ENCODE measurements at regions not wholly inside any gene's neighbourhood (a gene's known extent, or its start where the extent isn't known, plus 50 kb on each side); places are given as distances from the start of the nearest gene placed in this dataset.
"Not testable (repeated sequence)": the region's sequence is repeated elsewhere in the genome, so short reads cannot be mapped to it uniquely, and the experiment has no call there.

- Mint-ChIP-seq H3K36me3 (ENCODE audit: low read depth) (no peaks in the 10 kb centered on the region), H3K9me3 (no peaks in the 10 kb centered on the region), H3K27ac (no peak overlapping the region), H3K4me1 (ENCODE audit: low read depth) (peaks cover 36% of the 10 kb centered on the region), H3K27me3 (peaks cover 3% of the 10 kb centered on the region), H3K4me3 (no peak overlapping the region)
These were observed 170.8 kb downstream of the S1PR1 start for GRCh38 chr1:101407505-101408211.

- no peaks in the 10 kb centered on the region for H3K36me3 Mint-ChIP-seq (ENCODE audit: low read depth)
- no peak overlapping the region for H3K4me3 Mint-ChIP-seq
These were observed 171.6 kb downstream of the S1PR1 start for GRCh38 chr1:101408212-101409042.

DNA sequence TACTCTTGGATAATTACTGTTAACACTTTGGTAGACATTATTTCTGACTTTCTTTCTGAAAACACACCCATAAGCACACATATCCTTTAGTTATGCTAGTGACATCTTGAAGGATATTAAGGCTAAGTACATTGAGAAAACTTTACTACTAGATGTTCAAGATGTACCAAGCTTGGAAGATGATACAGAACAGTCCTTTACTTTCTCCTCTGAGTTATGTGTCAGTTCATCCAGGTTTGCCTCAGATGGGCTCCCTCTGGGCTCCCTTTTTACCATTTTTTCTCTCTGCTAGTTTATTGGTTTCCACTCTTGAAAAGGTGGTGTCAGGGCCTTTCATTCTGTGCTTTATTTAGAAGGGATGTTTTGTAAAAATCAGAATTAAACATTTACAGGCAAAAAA, 172.3 kb downstream of the S1PR1 start:
- H3K27ac Mint-ChIP-seq, result no peak overlapping the region
- no peaks in the 10 kb centered on the region for H3K9me3 Mint-ChIP-seq
- H3K27me3 Mint-ChIP-seq, result peaks cover 3% of the 10 kb centered on the region
- H3K36me3 Mint-ChIP-seq (ENCODE audit: low read depth), result no peaks in the 10 kb centered on the region
- peaks cover 36% of the 10 kb centered on the region for H3K4me1 Mint-ChIP-seq (ENCODE audit: low read depth)
- no peak overlapping the region for H3K4me3 Mint-ChIP-seq

More at GRCh38 chr1:101408212-101409042, 171.6 kb downstream of the S1PR1 start:
- Mint-ChIP-seq H3K27ac (no peak overlapping the region), H3K27me3 (peaks cover 5% of the 10 kb centered on the region), H3K4me1 (ENCODE audit: low read depth) (peaks cover 36% of the 10 kb centered on the region), H3K9me3 (no peaks in the 10 kb centered on the region)

GRCh38 chr1:101410048-101410878, 173.4 kb downstream of the S1PR1 start:
- Mint-ChIP-seq H3K27me3 (peaks cover 3% of the 10 kb centered on the region), H3K4me1 (ENCODE audit: low read depth) (peaks cover 36% of the 10 kb centered on the region), H3K9me3 (no peaks in the 10 kb centered on the region), H3K36me3 (ENCODE audit: low read depth) (no peaks in the 10 kb centered on the region), H3K27ac (peak overlapping the region; percentile 78), H3K4me3 (peak overlapping the region; percentile 15)

- Mint-ChIP-seq H3K27me3 (no peaks in the 10 kb centered on the region), H3K27ac (no peak overlapping the region), H3K4me1 (ENCODE audit: low read depth) (no peaks in the 10 kb centered on the region), H3K4me3 (no peak overlapping the region), H3K9me3 (peaks cover 3% of the 10 kb centered on the region), H3K36me3 (ENCODE audit: low read depth) (no peaks in the 10 kb centered on the region)
These were observed 183.6 kb downstream of the S1PR1 start for GRCh38 chr1:101420406-101420805.

DNA sequence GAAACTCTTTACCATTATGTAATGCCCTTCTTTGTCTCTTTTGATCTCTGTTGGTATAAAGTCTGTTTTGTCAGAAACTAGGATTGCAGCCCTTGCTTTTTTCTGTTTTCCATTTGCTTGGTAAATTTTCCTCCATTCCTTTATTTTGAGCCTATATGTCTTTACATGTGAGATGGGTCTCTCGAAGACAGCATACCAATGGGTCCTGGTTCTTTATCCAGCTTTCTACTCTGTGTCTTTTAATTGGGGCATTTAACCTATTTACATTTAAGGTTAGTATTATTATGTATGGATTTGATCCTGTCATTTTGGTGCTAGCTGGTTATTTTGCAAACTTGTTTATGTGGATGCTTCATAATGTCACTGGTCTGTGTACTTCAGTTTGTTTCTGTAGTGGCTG, 191.3 kb downstream of the S1PR1 start:
- not testable (repeated sequence) for H3K9me3 Mint-ChIP-seq; H3K27ac Mint-ChIP-seq; H3K27me3 Mint-ChIP-seq; H3K36me3 Mint-ChIP-seq (ENCODE audit: low read depth); H3K4me3 Mint-ChIP-seq; H3K4me1 Mint-ChIP-seq (ENCODE audit: low read depth)

DNA sequence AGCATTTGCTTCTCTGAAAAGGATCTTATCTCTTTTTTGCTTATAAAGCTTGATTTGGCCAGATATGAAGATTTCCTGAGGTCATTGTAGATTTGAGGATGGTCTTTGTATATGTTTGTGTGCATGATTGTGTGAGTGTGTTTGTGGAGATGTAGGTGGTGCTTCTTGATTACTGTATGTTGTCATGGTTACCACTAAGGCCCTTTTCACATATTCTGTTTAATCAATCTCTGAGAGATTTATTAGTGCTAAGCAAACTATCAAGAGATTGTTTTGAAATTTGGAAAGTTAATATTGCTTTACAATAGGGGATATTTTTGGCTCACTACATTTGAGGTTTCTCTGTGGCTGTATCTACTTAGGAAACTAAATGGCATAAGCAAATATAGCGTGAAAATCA, 191.7 kb downstream of the S1PR1 start:
- Mint-ChIP-seq H3K27me3 (peaks cover 3% of the 10 kb centered on the region), H3K9me3 (peaks cover 7% of the 10 kb centered on the region), H3K4me1 (ENCODE audit: low read depth) (no peaks in the 10 kb centered on the region), H3K4me3 (no peak overlapping the region), H3K36me3 (ENCODE audit: low read depth) (no peaks in the 10 kb centered on the region), H3K27ac (no peak overlapping the region)

DNA sequence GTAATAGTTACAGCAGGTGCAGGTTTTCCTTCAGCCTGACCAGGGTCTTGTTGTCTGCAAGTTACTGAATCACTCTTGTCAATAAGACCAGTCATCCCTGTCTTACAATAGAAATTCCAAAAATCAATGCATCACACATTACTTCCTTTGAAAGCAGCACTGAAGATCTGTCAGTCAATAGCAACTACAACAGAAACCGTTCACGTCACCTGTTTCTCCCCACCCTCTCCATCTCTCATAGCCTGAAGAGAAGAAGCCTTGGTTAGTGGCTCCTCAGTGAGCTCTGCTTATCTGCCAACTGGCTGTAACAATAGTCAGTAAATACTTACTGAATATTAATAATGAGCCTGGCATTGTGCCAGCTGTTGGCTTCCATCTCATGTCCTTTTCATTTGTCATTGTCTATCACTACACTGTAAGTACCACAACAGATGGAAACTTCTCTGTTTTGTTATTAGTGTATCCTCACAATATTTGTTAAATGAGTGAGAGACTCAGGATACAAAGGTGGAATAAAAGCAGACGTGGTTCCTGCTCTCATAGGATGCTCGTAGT, 195.2 kb downstream of the S1PR1 start:
- Mint-ChIP-seq H3K36me3 (ENCODE audit: low read depth) (no peaks in the 10 kb centered on the region), H3K27me3 (peaks cover 3% of the 10 kb centered on the region), H3K9me3 (peaks cover 4% of the 10 kb centered on the region), H3K4me3 (no peak overlapping the region), H3K4me1 (ENCODE audit: low read depth) (peaks cover 13% of the 10 kb centered on the region), H3K27ac (no peak overlapping the region)

DNA sequence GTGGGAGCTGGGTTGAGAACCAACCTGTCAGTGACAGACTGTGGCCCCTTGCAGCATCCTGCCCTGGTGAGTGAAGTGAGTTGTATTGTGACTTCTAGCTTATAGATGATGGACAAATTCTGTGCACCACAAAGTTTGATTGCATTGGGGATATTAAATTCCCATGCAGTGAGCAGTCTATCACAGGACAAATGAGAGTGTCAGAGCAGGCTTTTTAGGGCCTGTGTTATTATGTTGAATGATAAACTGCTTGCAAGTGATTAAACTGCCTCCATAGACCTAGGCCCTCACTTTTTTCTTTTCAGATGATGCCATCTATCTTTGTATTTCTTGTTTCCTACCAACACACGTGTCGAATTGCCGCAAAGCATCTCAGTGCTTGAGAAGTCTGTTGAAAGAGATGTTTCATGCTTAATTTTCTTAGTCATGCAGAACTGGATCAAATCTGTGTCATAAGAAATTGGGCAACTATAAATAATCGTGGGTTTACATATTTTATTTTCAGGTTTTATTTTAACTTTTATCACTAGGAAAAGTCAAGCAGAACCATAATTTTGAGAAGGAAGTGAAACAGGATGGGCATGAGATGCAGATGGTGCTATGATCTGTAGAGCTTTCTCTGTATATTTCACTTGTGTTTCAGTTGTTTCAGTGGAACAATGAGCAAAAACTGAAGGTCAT, 199.2 kb downstream of the S1PR1 start:
- peaks cover 18% of the 10 kb centered on the region for H3K27me3 Mint-ChIP-seq
- H3K9me3 Mint-ChIP-seq, result no peaks in the 10 kb centered on the region
- H3K4me1 Mint-ChIP-seq (ENCODE audit: low read depth), result peaks cover 13% of the 10 kb centered on the region
- H3K4me3 Mint-ChIP-seq, result no peak overlapping the region
- H3K36me3 Mint-ChIP-seq (ENCODE audit: low read depth), result no peaks in the 10 kb centered on the region
- no peak overlapping the region for H3K27ac Mint-ChIP-seq

- H3K4me1 Mint-ChIP-seq (ENCODE audit: low read depth), result peaks cover 13% of the 10 kb centered on the region
- no peaks in the 10 kb centered on the region for H3K9me3 Mint-ChIP-seq
- H3K27me3 Mint-ChIP-seq, result peaks cover 15% of the 10 kb centered on the region
- no peaks in the 10 kb centered on the region for H3K36me3 Mint-ChIP-seq (ENCODE audit: low read depth)
- no peak overlapping the region for H3K4me3 Mint-ChIP-seq
- H3K27ac Mint-ChIP-seq, result no peak overlapping the region
These were observed 201.0 kb downstream of the S1PR1 start for GRCh38 chr1:101437800-101438199.

DNA sequence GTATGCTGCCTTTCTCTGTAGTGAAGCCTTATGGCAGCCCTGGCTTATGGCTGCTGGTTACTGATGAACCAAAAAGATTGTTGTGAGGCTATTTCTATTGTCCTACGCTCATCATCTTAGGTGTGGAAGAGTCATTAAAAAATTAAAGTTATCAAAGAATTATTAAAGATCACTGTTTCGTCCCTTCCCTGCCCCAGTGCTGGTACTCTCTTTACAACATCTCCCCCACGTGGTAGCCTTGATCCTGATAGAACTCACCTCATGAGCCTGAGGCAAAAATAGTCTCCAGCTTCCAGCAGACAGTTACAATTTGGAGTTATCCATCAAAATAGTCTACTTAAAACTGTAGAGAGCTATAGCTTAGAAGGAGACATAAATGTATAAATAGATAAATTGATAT, 201.5 kb downstream of the S1PR1 start:
- peaks cover 15% of the 10 kb centered on the region for H3K27me3 Mint-ChIP-seq
- H3K4me1 Mint-ChIP-seq (ENCODE audit: low read depth), result peaks cover 13% of the 10 kb centered on the region
- no peak overlapping the region for H3K27ac Mint-ChIP-seq
- H3K4me3 Mint-ChIP-seq, result no peak overlapping the region
- no peaks in the 10 kb centered on the region for H3K9me3 Mint-ChIP-seq
- no peaks in the 10 kb centered on the region for H3K36me3 Mint-ChIP-seq (ENCODE audit: low read depth)

GRCh38 chr1:101440485-101440884, 203.7 kb downstream of the S1PR1 start:
- Mint-ChIP-seq H3K4me3 (no peak overlapping the region), H3K27me3 (peaks cover 15% of the 10 kb centered on the region), H3K4me1 (ENCODE audit: low read depth) (peaks cover 13% of the 10 kb centered on the region), H3K27ac (no peak overlapping the region), H3K36me3 (ENCODE audit: low read depth) (no peaks in the 10 kb centered on the region), H3K9me3 (no peaks in the 10 kb centered on the region)

- Mint-ChIP-seq H3K36me3 (ENCODE audit: low read depth) (no peaks in the 10 kb centered on the region), H3K4me1 (ENCODE audit: low read depth) (peaks cover under 1% of the 10 kb centered on the region), H3K27me3 (peaks cover 17% of the 10 kb centered on the region), H3K9me3 (no peaks in the 10 kb centered on the region), H3K27ac (no peak overlapping the region), H3K4me3 (no peak overlapping the region)
These were observed 207.6 kb downstream of the S1PR1 start for GRCh38 chr1:101444381-101444780.

DNA sequence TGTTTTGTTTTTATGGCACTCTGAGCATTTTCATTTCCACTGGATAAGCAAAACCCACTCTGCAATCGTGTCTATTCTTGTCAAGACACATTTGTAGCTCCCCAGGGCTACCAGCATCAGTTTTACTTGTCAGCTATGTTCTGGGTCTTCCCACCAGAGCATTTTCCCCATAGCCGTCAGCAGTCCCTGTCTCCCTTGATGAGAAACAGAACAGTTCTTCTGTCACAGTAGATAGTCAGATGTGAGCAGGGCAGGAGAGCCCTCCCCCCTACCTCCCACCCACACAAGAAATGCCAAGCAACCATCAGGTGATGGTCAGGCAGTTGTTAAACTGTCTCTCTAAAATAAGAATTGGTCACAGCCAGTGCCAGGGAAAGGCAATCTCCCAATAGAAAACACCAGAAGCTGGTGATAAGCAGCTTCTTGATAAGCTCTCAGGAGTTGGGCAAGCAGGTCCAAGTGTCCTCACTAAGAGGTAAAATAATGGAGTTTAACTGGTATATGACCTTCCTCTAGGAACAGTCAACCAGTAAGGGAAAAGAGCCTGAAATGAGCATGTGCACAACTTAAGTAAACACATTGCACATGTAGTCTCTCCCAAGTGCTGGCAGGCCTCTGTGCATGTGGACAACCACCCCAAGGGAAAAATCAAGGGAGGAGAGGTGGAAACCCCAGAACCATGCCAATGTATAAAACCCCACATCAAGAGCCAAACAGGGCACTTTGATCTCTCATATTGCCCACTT, 208.2 kb downstream of the S1PR1 start:
- H3K27ac Mint-ChIP-seq, result no peak overlapping the region
- H3K36me3 Mint-ChIP-seq (ENCODE audit: low read depth), result no peaks in the 10 kb centered on the region
- H3K9me3 Mint-ChIP-seq, result no peaks in the 10 kb centered on the region
- H3K27me3 Mint-ChIP-seq, result peaks cover 16% of the 10 kb centered on the region
- no peak overlapping the region for H3K4me3 Mint-ChIP-seq
- H3K4me1 Mint-ChIP-seq (ENCODE audit: low read depth), result peaks cover 7% of the 10 kb centered on the region
